ENCODE measurements at regions not wholly inside any gene's neighbourhood (a gene's known extent, or its start where the extent isn't known, plus 50 kb on each side); places are given as distances from the start of the nearest gene placed in this dataset.
A peak's percentile ranks its signal among the peaks of the same experiment; 100 is the strongest.

DNA sequence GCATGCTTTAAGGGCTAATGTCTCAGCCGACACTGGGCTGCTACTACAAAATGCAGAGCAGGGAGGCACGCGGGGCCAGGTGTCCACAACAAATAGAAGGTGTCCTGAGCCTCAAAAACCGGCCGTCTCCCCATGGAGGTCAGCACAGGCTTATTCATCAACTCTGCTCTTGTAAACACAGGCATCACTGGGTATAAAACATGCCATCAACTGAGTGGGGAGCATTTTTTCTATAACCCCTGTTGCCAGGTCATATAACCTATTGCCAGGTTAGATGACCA lies 271.6 kb downstream of the AUH start:
- no peak for ATAC-seq
- Histone ChIP-seq H3K4me1 (peaks cover 0 to 8% (median 0%) of the 10 kb centered on the region in 3 donors), H3K36me3 (no peaks in the 10 kb centered on the region), H3K9me3 (peaks cover 0 to 5% (median 0%) of the 10 kb centered on the region in 3 donors), H3K27ac (no peak overlapping the region), H3K4me3 (no peak overlapping the region), H3K27me3 (no peaks in the 10 kb centered on the region)
- no peak for TF ChIP-seq EP300 (IDR thresholded peaks at IDR 0.05)
- TF ChIP-seq, protein P1, sequence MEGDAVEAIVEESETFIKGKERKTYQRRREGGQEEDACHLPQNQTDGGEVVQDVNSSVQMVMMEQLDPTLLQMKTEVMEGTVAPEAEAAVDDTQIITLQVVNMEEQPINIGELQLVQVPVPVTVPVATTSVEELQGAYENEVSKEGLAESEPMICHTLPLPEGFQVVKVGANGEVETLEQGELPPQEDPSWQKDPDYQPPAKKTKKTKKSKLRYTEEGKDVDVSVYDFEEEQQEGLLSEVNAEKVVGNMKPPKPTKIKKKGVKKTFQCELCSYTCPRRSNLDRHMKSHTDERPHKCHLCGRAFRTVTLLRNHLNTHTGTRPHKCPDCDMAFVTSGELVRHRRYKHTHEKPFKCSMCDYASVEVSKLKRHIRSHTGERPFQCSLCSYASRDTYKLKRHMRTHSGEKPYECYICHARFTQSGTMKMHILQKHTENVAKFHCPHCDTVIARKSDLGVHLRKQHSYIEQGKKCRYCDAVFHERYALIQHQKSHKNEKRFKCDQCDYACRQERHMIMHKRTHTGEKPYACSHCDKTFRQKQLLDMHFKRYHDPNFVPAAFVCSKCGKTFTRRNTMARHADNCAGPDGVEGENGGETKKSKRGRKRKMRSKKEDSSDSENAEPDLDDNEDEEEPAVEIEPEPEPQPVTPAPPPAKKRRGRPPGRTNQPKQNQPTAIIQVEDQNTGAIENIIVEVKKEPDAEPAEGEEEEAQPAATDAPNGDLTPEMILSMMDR (IDR thresholded peaks at IDR 0.05), result no peak
- TF ChIP-seq POLR2AphosphoS5 (IDR thresholded peaks at IDR 0.05), result no peak
- no peak for TF ChIP-seq POLR2A (IDR thresholded peaks at IDR 0.05)
- WGBS, 2 donors (ENCODE audit: low coverage in 1 of 2), result 20 to 27% methylated on average over 2 of the region's 5 CpGs

DNA sequence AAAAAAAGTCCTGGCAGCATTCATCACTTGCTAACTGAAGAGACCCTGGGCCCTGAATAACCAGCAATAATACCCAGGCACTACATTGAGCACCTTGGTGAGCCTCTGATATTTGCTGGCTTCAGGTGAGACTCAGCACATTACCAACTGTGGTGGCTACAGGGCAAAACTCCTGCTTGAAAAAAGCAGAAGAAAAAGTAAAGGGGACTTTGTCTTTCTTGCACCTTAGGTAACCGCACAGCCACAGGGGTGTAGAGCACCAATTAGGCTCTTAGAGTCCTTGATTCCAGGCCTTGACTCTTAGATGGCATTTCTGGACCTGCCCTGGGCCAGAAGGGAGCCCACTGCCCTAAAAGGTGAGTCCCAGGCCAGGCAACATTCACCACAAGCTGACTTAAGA lies 269.5 kb downstream of the AUH start:
- H3K4me3 ChIP-seq, result no peak overlapping the region
- peaks cover 0 to 5% (median 0%) of the 10 kb centered on the region in 3 donors for H3K9me3 ChIP-seq
- WGBS, 2 donors (ENCODE audit: low coverage in 1 of 2), result 86% methylated on average over 1 of the region's 1 CpG; no CpG with 5 or more reads in 1 of the 2 donors
- H3K27ac ChIP-seq, result no peak overlapping the region
- H3K27me3 ChIP-seq, result no peaks in the 10 kb centered on the region
- peaks cover 0 to 8% (median 0%) of the 10 kb centered on the region in 3 donors for H3K4me1 ChIP-seq
- ATAC-seq, result no peak
- TF ChIP-seq POLR2AphosphoS5 (IDR thresholded peaks at IDR 0.05), result no peak
- TF ChIP-seq, protein P1 (IDR thresholded peaks at IDR 0.05), result no peak
- no peak for TF ChIP-seq POLR2A (IDR thresholded peaks at IDR 0.05)
- no peak for TF ChIP-seq EP300 (IDR thresholded peaks at IDR 0.05)
- H3K36me3 ChIP-seq, result no peaks in the 10 kb centered on the region

DNA sequence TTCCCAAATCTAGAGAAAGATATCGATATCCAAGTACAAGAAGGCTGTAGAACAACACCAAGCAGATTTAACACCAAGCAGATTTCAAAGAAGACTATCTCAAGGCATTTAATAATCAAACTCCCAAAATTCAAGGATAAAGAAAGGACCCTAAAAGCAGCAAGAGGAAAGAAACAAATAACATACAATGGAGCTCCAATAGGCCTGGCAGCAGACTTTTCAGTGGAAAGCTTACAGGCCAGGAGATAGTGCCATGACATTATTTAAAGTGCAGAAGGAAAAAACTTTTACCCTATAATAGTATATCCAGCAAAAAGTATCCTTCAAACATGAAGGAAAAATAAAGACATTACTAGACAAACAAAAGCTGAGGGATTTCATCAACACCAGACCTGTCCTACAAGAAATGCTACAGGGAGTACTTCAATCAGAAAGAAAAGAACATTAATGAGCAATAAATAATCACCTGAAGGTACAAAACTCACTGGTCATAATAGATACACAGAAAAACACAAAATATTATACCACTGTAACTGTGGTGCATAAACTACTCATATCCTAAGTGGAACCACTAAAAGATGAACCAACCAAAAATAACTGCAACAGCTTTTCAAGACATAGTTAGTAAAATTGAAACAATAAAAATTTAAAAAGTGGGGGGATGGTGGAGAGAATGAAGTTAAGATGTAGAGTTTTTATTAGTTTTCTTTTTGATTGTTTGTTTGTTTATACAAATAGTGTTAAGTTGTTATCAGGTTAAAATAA lies 267.2 kb downstream of the AUH start:
- Histone ChIP-seq H3K4me1 (peaks cover 0 to 14% (median 5%) of the 10 kb centered on the region in 3 donors), H3K36me3 (no peaks in the 10 kb centered on the region), H3K9me3 (peaks cover 0 to 5% (median 0%) of the 10 kb centered on the region in 3 donors), H3K27me3 (no peaks in the 10 kb centered on the region), H3K27ac (no peak overlapping the region), H3K4me3 (no peak overlapping the region)
- WGBS, 2 donors (ENCODE audit: low coverage in 1 of 2), result 92 to 100% methylated on average over 1 of the region's 1 CpG
- TF ChIP-seq EP300 (IDR thresholded peaks at IDR 0.05), result no peak
- no peak for TF ChIP-seq POLR2AphosphoS5 (IDR thresholded peaks at IDR 0.05)
- TF ChIP-seq, protein P1 (IDR thresholded peaks at IDR 0.05), result no peak
- TF ChIP-seq POLR2A (IDR thresholded peaks at IDR 0.05), result no peak
- no peak for ATAC-seq

DNA sequence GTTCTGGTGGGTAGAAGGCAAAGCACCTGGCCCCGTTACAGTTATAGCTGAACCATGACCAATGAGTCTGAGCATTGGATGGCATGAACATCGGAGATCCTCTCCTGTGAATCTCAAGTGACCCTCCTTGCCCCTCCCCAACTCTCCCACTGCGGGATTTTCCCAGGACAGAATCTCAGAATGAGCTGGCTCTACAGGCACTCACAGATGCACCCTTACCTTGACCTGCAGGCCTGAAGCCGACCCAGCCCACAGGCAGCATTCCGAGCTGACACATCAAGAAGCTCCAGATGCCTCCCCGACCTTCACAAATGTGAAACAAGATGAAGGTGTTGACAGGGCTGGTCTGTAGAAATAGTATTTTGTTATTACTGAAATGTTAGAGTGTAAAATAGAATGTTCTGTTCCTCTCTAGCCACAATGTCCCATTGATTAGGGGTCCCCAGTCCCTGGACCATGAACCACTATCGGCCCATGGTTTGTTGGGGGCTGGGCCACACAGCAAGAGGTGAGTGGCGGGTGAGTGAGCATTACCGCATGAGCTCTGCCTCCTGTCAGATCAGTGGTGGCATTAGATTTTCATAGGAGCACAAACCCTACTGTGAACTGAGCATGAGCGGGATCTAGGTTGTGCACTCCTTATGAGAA lies 263.4 kb downstream of the AUH start:
- no peak overlapping the region for H3K27ac ChIP-seq
- no peak for TF ChIP-seq POLR2A (IDR thresholded peaks at IDR 0.05)
- TF ChIP-seq, protein P1 (IDR thresholded peaks at IDR 0.05), result no peak
- no peak for TF ChIP-seq EP300 (IDR thresholded peaks at IDR 0.05)
- no peak for TF ChIP-seq POLR2AphosphoS5 (IDR thresholded peaks at IDR 0.05)
- H3K4me3 ChIP-seq, result no peak overlapping the region
- 88 to 91% methylated on average over 8 of the region's 10 CpGs for WGBS, 2 donors (ENCODE audit: low coverage in 1 of 2)
- H3K27me3 ChIP-seq, result no peaks in the 10 kb centered on the region
- peaks cover 0 to 33% (median 17%) of the 10 kb centered on the region in 3 donors for H3K4me1 ChIP-seq
- H3K9me3 ChIP-seq, result peaks cover 0 to under 1% (median 0%) of the 10 kb centered on the region in 3 donors
- no peaks in the 10 kb centered on the region for H3K36me3 ChIP-seq
- no peak for ATAC-seq

DNA sequence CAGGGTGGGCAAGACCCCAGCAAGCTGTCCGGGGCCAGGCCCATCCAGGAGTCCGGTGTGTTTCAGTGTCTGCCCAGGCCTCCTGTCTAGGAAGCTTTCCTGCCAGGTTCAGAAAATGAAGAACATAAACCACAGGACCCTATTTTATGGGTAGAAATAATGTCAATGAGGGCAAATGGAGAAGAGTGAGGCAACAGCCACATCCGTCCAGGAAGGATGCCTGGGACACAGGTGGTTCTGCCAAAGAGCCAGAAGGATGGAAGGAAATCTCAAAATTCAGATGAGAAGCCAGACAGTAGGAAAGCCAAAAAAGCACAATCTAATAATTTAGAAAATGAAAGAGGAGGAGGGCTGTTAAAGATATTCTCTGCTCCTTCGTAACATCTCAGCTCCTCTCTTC lies 262.3 kb downstream of the AUH start:
- no peak overlapping the region for H3K4me3 ChIP-seq
- TF ChIP-seq POLR2AphosphoS5 (IDR thresholded peaks at IDR 0.05) (no peak), POLR2A (IDR thresholded peaks at IDR 0.05) (no peak)
- peak overlapping the region in 3 of 4 donors; percentile 65 to 74 (median 71) for H3K27ac ChIP-seq
- WGBS, 2 donors (ENCODE audit: low coverage in 1 of 2), result 52 to 62% methylated on average over 2 to 4 of the region's 4 CpGs
- ATAC-seq, result no peak
- peaks cover 0 to 33% (median 17%) of the 10 kb centered on the region in 3 donors for H3K4me1 ChIP-seq
- H3K27me3 ChIP-seq, result no peaks in the 10 kb centered on the region
- H3K9me3 ChIP-seq, result no peaks in the 10 kb centered on the region
- no peaks in the 10 kb centered on the region for H3K36me3 ChIP-seq
